AG04449 (cell line): ENCODE measurements at regions not wholly inside any gene's neighbourhood (a gene's known extent, or its start where the extent isn't known, plus 50 kb on each side); places are given as distances from the start of the nearest gene placed in this dataset.

ENCODE experiments used
- CTCF ChIA-PET: fragments of 350-600 bp; formaldehyde crosslinking; extraction: SDS; loops from one replicate; lab custom pipeline; 2021; ENCODE audit warnings: antibody characterized with exemption; lab: Yijun Ruan, JAX
- POLR2A ChIA-PET: fragments of 400-600, 350-600 bp; formaldehyde crosslinking; extraction: SDS; loops from one replicate; lab custom pipeline; 2020; ENCODE audit warnings: antibody characterized with exemption, inconsistent platforms; lab: Yijun Ruan, JAX
- DNase-seq: peaks from one replicate; pipeline ENCODE4 v3.0.0-alpha.2; 2010; ENCODE audit warnings: low read depth, low spot score
- H3K4me3 ChIP-seq: 2 replicates; pipeline ENCODE4 v1.5.1; 2011; ENCODE audit warnings: low read depth, mild to moderate bottlenecking, control low read depth, low read length
- CTCF ChIP-seq: IDR thresholded peaks from one replicate; pipeline ENCODE4 v1.5.1; 2011; ENCODE audit warnings: mild to moderate bottlenecking, moderate library complexity, low read length, control low read depth, inconsistent platforms; ENCODE audit not compliant: insufficient read depth; ENCODE audit errors: missing control alignments

GRCh38 chr4:74638689-74639088 is 155.6 kb downstream of the BTC start:
- H3K4me3 ChIP-seq: no peak overlapping the region
- POLR2A ChIA-PET: no interaction called here
- CTCF ChIA-PET: interaction anchor here (0.7 to 2.0 kb wide), 4 partner anchors 9 to 37 kb away, joined by 3 to 5 read pairs (median 4); no protein-coding TSS in a partner anchor
- DNase-seq: no peak
- no peak for TF ChIP-seq CTCF

GRCh38 chr4:74640111-74640903 is 154.0 kb downstream of the BTC start:
- POLR2A ChIA-PET: no interaction called here
- CTCF ChIA-PET: interaction anchor here (0.8 kb wide), 1 partner anchor 34 kb away, joined by 3 read pairs; no protein-coding TSS in a partner anchor
- no peak for DNase-seq
- no peak overlapping the region for H3K4me3 ChIP-seq
- no peak for TF ChIP-seq CTCF

GRCh38 chr4:74642006-74642405 is 152.3 kb downstream of the BTC start:
- ChIA-PET POLR2A (no interaction called here), CTCF (no interaction called here)
- no peak for TF ChIP-seq CTCF
- H3K4me3 ChIP-seq: no peak overlapping the region
- DNase-seq: no peak

GRCh38 chr4:74649193-74649592 is 145.1 kb downstream of the BTC start:
- TF ChIP-seq CTCF: no peak
- POLR2A ChIA-PET: no interaction called here
- DNase-seq: no peak
- no peak overlapping the region for H3K4me3 ChIP-seq
- CTCF ChIA-PET: interaction anchor here (0.8 kb wide), 1 partner anchor 27 kb away, joined by 3 read pairs; no protein-coding TSS in a partner anchor

- no peak overlapping the region for H3K4me3 ChIP-seq
- ChIA-PET CTCF (interaction anchor here (1.5 kb wide), 1 partner anchor 24 kb away, joined by 4 read pairs; no protein-coding TSS in a partner anchor), POLR2A (no interaction called here)
- TF ChIP-seq CTCF: no peak
- no peak for DNase-seq
These were observed 143.1 kb downstream of the BTC start for GRCh38 chr4:74651198-74651597.

- DNase-seq: no peak
- POLR2A ChIA-PET: no interaction called here
- no peak for TF ChIP-seq CTCF
- CTCF ChIA-PET: interaction anchor here (0.7 to 0.9 kb wide), 2 partner anchors 17 to 333 kb away, joined by 3 read pairs; no protein-coding TSS in a partner anchor
- H3K4me3 ChIP-seq: no peak overlapping the region
These were observed 140.7 kb downstream of the BTC start for GRCh38 chr4:74653331-74654229.
